Osteoblast (primary cell): ENCODE measurements at regions not wholly inside any gene's neighbourhood (a gene's known extent, or its start where the extent isn't known, plus 50 kb on each side); places are given as distances from the start of the nearest gene placed in this dataset.

Experiments
- DNase-seq: peaks from one replicate; pipeline ENCODE4 v3.0.0; 2011; ENCODE audit warnings: low spot score, mixed read lengths; ENCODE audit not compliant: insufficient read length; ENCODE audit errors: missing footprints
- H2AFZ ChIP-seq: 2 replicates; pipeline ENCODE4 v1.6.0; 2011; ENCODE audit warnings: mild to moderate bottlenecking, low read length
- H3K27ac ChIP-seq: 2 replicates; pipeline ENCODE4 v1.5.1; 2011; ENCODE audit warnings: mild to moderate bottlenecking, low read depth, low read length, moderate library complexity
- H3K27me3 ChIP-seq: 2 replicates; pipeline ENCODE4 v1.6.0; 2012; ENCODE audit warnings: mild to moderate bottlenecking, control low read depth, inconsistent platforms, low read length, moderate library complexity; ENCODE audit not compliant: insufficient read depth
- H3K36me3 ChIP-seq: 2 replicates; pipeline ENCODE4 v1.5.1; 2011; ENCODE audit warnings: mild to moderate bottlenecking, low read length, control low read depth, moderate library complexity; ENCODE audit not compliant: insufficient read depth
- H3K4me1 ChIP-seq: 2 replicates; pipeline ENCODE4 v1.5.1; 2011; ENCODE audit warnings: mild to moderate bottlenecking, low read length, control low read depth, moderate library complexity; ENCODE audit not compliant: insufficient read depth
- H3K4me2 ChIP-seq: 2 replicates; pipeline ENCODE4 v1.6.0; 2011; ENCODE audit warnings: mild to moderate bottlenecking, low read length; ENCODE audit not compliant: insufficient read depth
- H3K4me3 ChIP-seq: fragments of 200-600 bp; sonication (generic); 3 replicates; pipeline ENCODE4 v1.5.1; 2012; ENCODE audit warnings: mild to moderate bottlenecking, low read length, inconsistent platforms; ENCODE audit not compliant: insufficient read depth
- H3K79me2 ChIP-seq: 2 replicates; pipeline ENCODE4 v1.6.0; 2012; ENCODE audit warnings: mild to moderate bottlenecking, low read length, control low read depth, inconsistent platforms; ENCODE audit not compliant: insufficient read depth
- H3K9me3 ChIP-seq: 2 replicates; pipeline ENCODE4 v1.5.1; 2011; ENCODE audit warnings: low read depth, low read length, control low read depth
- H4K20me1 ChIP-seq: 2 replicates; pipeline ENCODE4 v1.6.0; 2012; ENCODE audit warnings: mild to moderate bottlenecking, low read length, control low read depth; ENCODE audit not compliant: insufficient read depth
- CTCF ChIP-seq: IDR thresholded peaks from 2 replicates; pipeline ENCODE4 v1.5.1; 2011; ENCODE audit warnings: mild to moderate bottlenecking, low read depth, low read length, moderate library complexity; ENCODE audit errors: extremely low read depth

DNA sequence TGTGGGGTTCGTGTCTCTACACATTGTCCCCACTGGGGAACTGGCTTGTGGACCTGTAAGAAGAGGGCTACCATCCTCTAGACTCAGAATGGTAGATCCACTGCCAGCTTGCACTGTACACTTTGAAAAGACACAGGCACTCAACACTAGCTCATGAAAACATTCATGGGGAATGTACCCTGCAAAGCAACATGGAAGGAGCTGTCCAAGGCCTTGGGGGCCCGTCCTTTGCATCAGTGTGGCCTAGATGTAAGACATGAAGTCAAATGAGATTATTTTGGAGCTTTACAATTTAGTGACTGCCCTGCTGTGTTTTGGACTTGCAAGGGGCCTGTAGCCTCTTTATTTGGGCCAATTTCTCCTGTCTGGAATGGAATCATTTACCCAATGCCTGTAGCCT, 399.0 kb upstream of the PCDH15 start:
- Histone ChIP-seq H2AFZ (no peak overlapping the region), H3K9me3 (no peaks in the 10 kb centered on the region), H3K4me1 (no peaks in the 10 kb centered on the region), H3K27me3 (no peaks in the 10 kb centered on the region), H3K4me3 (no peak overlapping the region), H3K79me2 (no peaks in the 10 kb centered on the region), H3K27ac (no peak overlapping the region), H3K4me2 (no peak overlapping the region), H3K36me3 (no peaks in the 10 kb centered on the region), H4K20me1 (no peaks in the 10 kb centered on the region)
- DNase-seq = no peak
- TF ChIP-seq CTCF = no peak

DNA sequence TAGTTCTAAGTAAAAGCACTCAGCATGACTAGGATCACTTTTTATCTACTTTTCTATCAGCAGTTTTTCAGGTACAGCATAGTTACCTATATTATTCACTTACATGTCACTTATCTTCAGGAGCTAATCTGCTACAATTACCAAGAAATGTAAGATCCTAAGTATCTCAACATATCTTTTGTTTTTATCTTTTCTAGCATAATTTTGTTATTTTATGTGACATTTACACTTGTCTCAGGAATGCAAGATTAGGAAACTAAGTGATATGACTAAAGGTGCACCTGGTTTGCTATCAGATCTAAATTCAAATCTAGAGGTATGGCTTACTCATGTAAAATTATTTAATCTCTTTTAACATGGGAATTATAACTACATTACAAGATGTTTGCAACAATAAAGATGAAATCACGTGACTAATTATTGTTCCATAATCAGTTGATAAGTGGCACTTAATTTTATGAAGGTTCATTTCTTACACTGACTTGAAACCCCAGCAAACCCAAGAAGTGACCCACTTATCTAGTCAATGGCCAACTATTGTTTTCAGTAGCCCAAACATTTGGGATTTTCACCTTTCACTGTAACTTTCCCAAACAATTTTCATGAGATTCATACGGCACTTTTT, 390.3 kb upstream of the PCDH15 start:
- Histone ChIP-seq H3K4me3 (no peak overlapping the region), H3K36me3 (no peaks in the 10 kb centered on the region), H3K27ac (no peak overlapping the region), H4K20me1 (no peaks in the 10 kb centered on the region), H3K27me3 (no peaks in the 10 kb centered on the region), H3K79me2 (no peaks in the 10 kb centered on the region), H3K9me3 (no peaks in the 10 kb centered on the region), H2AFZ (no peak overlapping the region), H3K4me1 (no peaks in the 10 kb centered on the region), H3K4me2 (no peak overlapping the region)
- no peak for TF ChIP-seq CTCF
- no peak for DNase-seq

- H3K36me3 ChIP-seq = no peaks in the 10 kb centered on the region
- H3K79me2 ChIP-seq = no peaks in the 10 kb centered on the region
- no peak overlapping the region for H3K4me2 ChIP-seq
- no peaks in the 10 kb centered on the region for H3K27me3 ChIP-seq
- peaks cover 3% of the 10 kb centered on the region for H3K9me3 ChIP-seq
- no peak overlapping the region for H3K27ac ChIP-seq
- H3K4me1 ChIP-seq = no peaks in the 10 kb centered on the region
- DNase-seq = no peak
- TF ChIP-seq CTCF = no peak
- no peak overlapping the region for H3K4me3 ChIP-seq
- H4K20me1 ChIP-seq = no peaks in the 10 kb centered on the region
- no peak overlapping the region for H2AFZ ChIP-seq
These were observed 383.0 kb upstream of the PCDH15 start for GRCh38 chr10:55183993-55184392.

GRCh38 chr10:55180357-55180756, 379.3 kb upstream of the PCDH15 start:
- no peaks in the 10 kb centered on the region for H4K20me1 ChIP-seq
- no peak for DNase-seq
- no peaks in the 10 kb centered on the region for H3K27me3 ChIP-seq
- no peaks in the 10 kb centered on the region for H3K79me2 ChIP-seq
- no peak overlapping the region for H3K27ac ChIP-seq
- no peaks in the 10 kb centered on the region for H3K4me1 ChIP-seq
- no peak overlapping the region for H3K4me3 ChIP-seq
- H3K4me2 ChIP-seq = no peak overlapping the region
- no peaks in the 10 kb centered on the region for H3K36me3 ChIP-seq
- TF ChIP-seq CTCF = no peak
- peaks cover 3% of the 10 kb centered on the region for H3K9me3 ChIP-seq
- no peak overlapping the region for H2AFZ ChIP-seq
